OCI-LY1 (cell line): ENCODE measurements at regions not wholly inside any gene's neighbourhood (a gene's known extent, or its start where the extent isn't known, plus 50 kb on each side); places are given as distances from the start of the nearest gene placed in this dataset.

Experiments used
- H2AFZ ChIP-seq: fragments of 200-600 bp; sonication (generic), shearing (Covaris generic); 2 replicates; pipeline ENCODE4 v1.6.0; 2014; ENCODE audit warnings: antibody characterized with exemption, mild to moderate bottlenecking, low read length
- H3F3A ChIP-seq: fragments of 200-600 bp; sonication (generic), shearing (Covaris generic); 2 replicates; pipeline ENCODE4 v1.6.0; 2014; ENCODE audit warnings: mild to moderate bottlenecking, antibody characterized with exemption, low read length, moderate library complexity; ENCODE audit not compliant: insufficient read depth
- H3K27ac ChIP-seq: fragments of 200-600 bp; sonication (generic); 2 replicates; pipeline ENCODE4 v1.5.1; 2014; ENCODE audit warnings: low read length, mixed run types, mild to moderate bottlenecking, low read depth; ENCODE audit not compliant: poor library complexity, severe bottlenecking
- H3K27me3 ChIP-seq: fragments of 200-600 bp; sonication (generic); 2 replicates; pipeline ENCODE4 v1.6.0; 2014; ENCODE audit warnings: antibody characterized with exemption, mild to moderate bottlenecking, low read length, moderate library complexity; ENCODE audit not compliant: insufficient read depth
- H3K36me3 ChIP-seq: fragments of 200-600 bp; sonication (generic); 2 replicates; pipeline ENCODE4 v1.6.1; 2014; ENCODE audit warnings: mild to moderate bottlenecking, antibody characterized with exemption, low read length, moderate library complexity, mixed read lengths; ENCODE audit not compliant: insufficient read depth
- H3K4me1 ChIP-seq: fragments of 200-600 bp; sonication (generic); 2 replicates; pipeline ENCODE4 v1.5.1; 2014; ENCODE audit warnings: mild to moderate bottlenecking, low read length, moderate library complexity; ENCODE audit not compliant: insufficient read depth, severe bottlenecking
- H3K4me2 ChIP-seq: fragments of 200-600 bp; sonication (generic), shearing (Covaris generic); 2 replicates; pipeline ENCODE4 v1.6.1; 2014; ENCODE audit warnings: low read length
- H3K4me3 ChIP-seq: fragments of 200-600 bp; sonication (generic); 2 replicates; pipeline ENCODE4 v1.5.1; 2014; ENCODE audit warnings: low read length, low read depth, mild to moderate bottlenecking, mixed read lengths; ENCODE audit not compliant: poor library complexity, severe bottlenecking
- H3K79me2 ChIP-seq: fragments of 200-600 bp; shearing (Covaris generic); 2 replicates; pipeline ENCODE4 v1.6.1; 2016; ENCODE audit warnings: mixed run types, low read length, mixed read lengths; ENCODE audit not compliant: insufficient read depth
- H3K9ac ChIP-seq: fragments of 200-600 bp; sonication (generic), shearing (Covaris generic); 2 replicates; pipeline ENCODE4 v1.6.1; 2014; ENCODE audit warnings: mild to moderate bottlenecking, low read length, mixed read lengths
- H3K9me2 ChIP-seq: fragments of 200-600 bp; sonication (generic), shearing (Covaris generic); 2 replicates; pipeline ENCODE4 v1.6.1; 2014; ENCODE audit warnings: low read depth, mild to moderate bottlenecking, low read length, mixed read lengths
- H3K9me3 ChIP-seq: fragments of 200-600 bp; shearing (Covaris generic); 2 replicates; pipeline ENCODE4 v1.6.1; 2014; ENCODE audit warnings: low read length, mixed read lengths
- H4K20me1 ChIP-seq: fragments of 200-600 bp; sonication (generic), shearing (Covaris generic); 2 replicates; pipeline ENCODE4 v1.6.0; 2016; ENCODE audit warnings: mild to moderate bottlenecking, low read length; ENCODE audit not compliant: insufficient read depth
- EZH2 ChIP-seq: fragments of 200-600 bp; sonication (generic), shearing (Covaris generic); IDR thresholded peaks from 2 replicates; pipeline ENCODE4 v1.8.0; 2017; ENCODE audit warnings: borderline replicate concordance, mixed run types, mild to moderate bottlenecking, antibody characterized with exemption, low read length, moderate library complexity, mixed read lengths
- TF ChIP-seq, protein P1 (sequence below): fragments of 200-600 bp; sonication (generic), shearing (Covaris generic); IDR thresholded peaks from 2 replicates; pipeline ENCODE4 v1.5.1; 2017; ENCODE audit warnings: mild to moderate bottlenecking, antibody characterized with exemption, low read length, moderate library complexity, mixed read lengths

DNA sequence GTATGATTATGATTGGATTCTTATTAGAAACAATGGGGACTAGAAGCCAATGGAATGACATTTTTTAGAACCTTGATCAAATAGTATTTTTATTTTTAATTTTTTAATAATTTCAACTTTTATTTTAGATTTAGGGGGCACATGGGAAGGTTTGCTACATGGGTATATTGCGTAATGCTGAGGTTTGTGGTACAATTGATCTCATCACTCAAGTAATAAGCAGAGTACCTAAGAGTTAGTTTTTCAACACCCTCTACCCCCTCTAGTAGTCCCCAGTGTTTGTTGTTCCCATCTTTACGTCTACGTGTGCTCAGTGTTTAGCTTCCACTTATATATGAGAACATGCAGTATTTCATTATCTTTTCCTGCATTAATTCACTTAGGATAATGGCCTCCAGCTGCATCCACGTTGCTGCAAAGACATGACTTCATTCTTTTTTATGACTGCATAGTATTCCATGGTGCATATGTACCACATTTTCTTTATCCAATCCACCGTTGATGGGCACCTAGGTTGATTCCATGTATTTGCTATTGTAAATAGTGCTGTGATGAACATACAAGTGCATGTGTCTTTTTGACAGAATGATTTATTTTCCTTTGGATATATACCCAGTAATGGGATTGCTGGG is 281.1 kb upstream of the MAN1A1 start:
- Histone ChIP-seq H3K27ac (no peak overlapping the region), H3K4me1 (no peaks in the 10 kb centered on the region), H3K9me2 (no peaks in the 10 kb centered on the region)

DNA sequence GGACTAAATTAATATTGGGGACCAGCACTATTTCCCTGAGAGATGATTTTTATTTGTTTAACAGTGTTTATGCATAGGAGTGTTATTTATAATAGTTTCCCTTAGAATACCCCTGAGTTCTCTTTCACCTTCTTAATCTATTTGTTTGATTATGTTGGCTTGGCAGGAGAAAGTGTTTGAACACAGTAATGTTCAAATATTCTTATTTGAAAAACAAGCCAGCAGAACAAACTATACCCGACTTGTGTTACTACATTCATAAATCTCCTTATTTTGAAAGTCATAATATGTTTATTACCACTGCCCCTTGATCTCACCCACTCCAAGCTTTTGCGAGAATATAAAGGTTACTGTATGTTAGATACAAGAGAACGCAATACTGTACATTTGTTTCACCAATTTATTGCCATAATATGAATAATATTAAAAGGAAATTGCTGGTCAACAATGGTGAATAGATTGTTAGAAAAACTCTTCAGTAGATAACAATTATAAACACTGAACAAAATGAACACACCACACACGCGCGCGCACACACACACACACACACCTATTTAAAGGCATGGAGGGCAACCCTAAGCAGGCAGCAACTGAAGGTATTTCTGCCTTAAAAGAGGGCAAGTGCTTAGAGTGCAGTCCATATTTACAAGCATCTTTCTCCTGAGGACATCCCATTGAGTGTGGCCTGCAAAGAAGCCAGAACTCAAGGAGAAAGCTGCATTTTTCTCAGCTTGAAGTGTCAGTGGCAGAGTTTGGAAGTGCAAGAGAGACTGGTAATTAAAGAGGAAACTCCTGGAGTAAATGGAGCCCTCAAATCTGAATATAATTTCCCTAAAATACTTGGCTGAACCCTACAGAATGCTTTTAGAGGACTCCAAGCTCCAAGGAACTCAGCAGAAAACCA is 279.4 kb upstream of the MAN1A1 start:
- no peaks in the 10 kb centered on the region for H3K79me2 ChIP-seq
- H3K9ac ChIP-seq: no peak overlapping the region
- no peaks in the 10 kb centered on the region for H3K9me3 ChIP-seq
- no peaks in the 10 kb centered on the region for H3K27me3 ChIP-seq
- H3K4me2 ChIP-seq: no peak overlapping the region
- H3K9me2 ChIP-seq: no peaks in the 10 kb centered on the region
- no peaks in the 10 kb centered on the region for H3K4me1 ChIP-seq
- no peaks in the 10 kb centered on the region for H3K36me3 ChIP-seq
- TF ChIP-seq, protein P1, sequence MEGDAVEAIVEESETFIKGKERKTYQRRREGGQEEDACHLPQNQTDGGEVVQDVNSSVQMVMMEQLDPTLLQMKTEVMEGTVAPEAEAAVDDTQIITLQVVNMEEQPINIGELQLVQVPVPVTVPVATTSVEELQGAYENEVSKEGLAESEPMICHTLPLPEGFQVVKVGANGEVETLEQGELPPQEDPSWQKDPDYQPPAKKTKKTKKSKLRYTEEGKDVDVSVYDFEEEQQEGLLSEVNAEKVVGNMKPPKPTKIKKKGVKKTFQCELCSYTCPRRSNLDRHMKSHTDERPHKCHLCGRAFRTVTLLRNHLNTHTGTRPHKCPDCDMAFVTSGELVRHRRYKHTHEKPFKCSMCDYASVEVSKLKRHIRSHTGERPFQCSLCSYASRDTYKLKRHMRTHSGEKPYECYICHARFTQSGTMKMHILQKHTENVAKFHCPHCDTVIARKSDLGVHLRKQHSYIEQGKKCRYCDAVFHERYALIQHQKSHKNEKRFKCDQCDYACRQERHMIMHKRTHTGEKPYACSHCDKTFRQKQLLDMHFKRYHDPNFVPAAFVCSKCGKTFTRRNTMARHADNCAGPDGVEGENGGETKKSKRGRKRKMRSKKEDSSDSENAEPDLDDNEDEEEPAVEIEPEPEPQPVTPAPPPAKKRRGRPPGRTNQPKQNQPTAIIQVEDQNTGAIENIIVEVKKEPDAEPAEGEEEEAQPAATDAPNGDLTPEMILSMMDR: no peak
- TF ChIP-seq EZH2: no peak
- no peaks in the 10 kb centered on the region for H4K20me1 ChIP-seq
- no peaks in the 10 kb centered on the region for H3F3A ChIP-seq
- no peak overlapping the region for H3K27ac ChIP-seq
- no peak overlapping the region for H3K4me3 ChIP-seq
- H2AFZ ChIP-seq: no peak overlapping the region

More for the DNA sequence above, 281.1 kb upstream of the MAN1A1 start:
- Histone ChIP-seq H3F3A (no peaks in the 10 kb centered on the region), H3K4me3 (no peak overlapping the region), H4K20me1 (no peaks in the 10 kb centered on the region), H3K4me2 (no peak overlapping the region), H3K27me3 (no peaks in the 10 kb centered on the region), H3K9me3 (no peaks in the 10 kb centered on the region), H3K36me3 (no peaks in the 10 kb centered on the region), H3K9ac (no peak overlapping the region), H2AFZ (no peak overlapping the region), H3K79me2 (no peaks in the 10 kb centered on the region)
- TF ChIP-seq, protein P1: no peak

DNA sequence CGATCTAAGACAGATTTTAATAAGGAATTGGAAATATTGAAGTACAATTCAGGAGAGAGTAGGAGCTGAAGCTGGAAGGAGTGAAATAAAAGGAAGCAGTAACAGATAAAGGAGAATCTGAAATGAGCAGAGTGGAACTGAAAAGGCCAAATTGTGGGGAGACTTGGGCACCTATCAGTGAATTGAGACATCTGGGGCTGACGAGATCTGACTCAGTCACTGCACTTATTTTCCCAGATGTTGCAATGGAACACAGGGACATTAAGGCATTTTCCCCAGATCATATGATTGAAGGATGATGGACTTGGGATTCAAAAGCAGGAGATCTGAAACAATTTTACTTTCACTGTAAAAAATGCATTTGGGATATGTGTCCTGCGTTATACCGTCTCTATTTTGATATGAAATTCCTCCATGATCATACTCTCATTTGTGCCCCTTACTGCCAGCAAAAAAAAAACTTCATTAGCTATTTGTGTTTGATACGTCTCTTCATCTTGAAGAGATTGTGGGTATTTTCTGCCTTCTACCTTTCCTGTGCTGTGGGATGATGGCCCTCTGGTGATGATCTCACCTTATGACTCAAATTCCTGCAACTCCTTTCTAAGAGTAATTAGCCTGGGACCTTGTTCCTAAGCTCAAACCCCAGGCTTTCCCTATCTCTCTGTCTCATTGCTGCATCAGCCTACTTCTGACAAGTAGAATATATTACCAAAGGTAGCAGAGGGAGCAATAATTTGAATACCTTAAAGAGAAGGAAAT is 278.5 kb upstream of the MAN1A1 start:
- H2AFZ ChIP-seq: no peak overlapping the region
- TF ChIP-seq, protein P1: no peak
- TF ChIP-seq EZH2: no peak
- H3K4me2 ChIP-seq: no peak overlapping the region
- H3K9me2 ChIP-seq: no peaks in the 10 kb centered on the region
- H3K4me3 ChIP-seq: no peak overlapping the region
- H3K9me3 ChIP-seq: no peaks in the 10 kb centered on the region
- no peaks in the 10 kb centered on the region for H4K20me1 ChIP-seq
- no peaks in the 10 kb centered on the region for H3F3A ChIP-seq
- no peak overlapping the region for H3K27ac ChIP-seq
- H3K79me2 ChIP-seq: no peaks in the 10 kb centered on the region
- H3K4me1 ChIP-seq: no peaks in the 10 kb centered on the region
- no peaks in the 10 kb centered on the region for H3K36me3 ChIP-seq
- no peak overlapping the region for H3K9ac ChIP-seq
- H3K27me3 ChIP-seq: no peaks in the 10 kb centered on the region
